Stimulated activated CD8-positive, alpha-beta memory T cell treated with anti-CD3 and anti-CD28 coated beads, Interleukin-12 subunit alpha, Interleukin-12 subunit beta, amount 100 ng/mL, for 24 hours (primary cell): ENCODE measurements at regions not wholly inside any gene's neighbourhood (a gene's known extent, or its start where the extent isn't known, plus 50 kb on each side); places are given as distances from the start of the nearest gene placed in this dataset.
"Not testable (repeated sequence)": the region's sequence is repeated elsewhere in the genome, so short reads cannot be mapped to it uniquely, and the experiment has no call there.

Experiments
- DNase-seq: peaks from one replicate; pipeline ENCODE4 v3.0.0-alpha.2; 2020; ENCODE audit errors: extremely low read depth

GRCh38 chr2:82814146-82814545 is 1644.9 kb downstream of the SUCLG1 start:
- no peak for DNase-seq

- DNase-seq, result no peak
These were observed 1647.1 kb downstream of the SUCLG1 start for GRCh38 chr2:82811946-82812345.

- DNase-seq, result no peak
These were observed 1655.8 kb downstream of the SUCLG1 start for GRCh38 chr2:82803307-82803706.

GRCh38 chr2:82797469-82797868 is 1661.6 kb downstream of the SUCLG1 start:
- DNase-seq, result no peak

DNA sequence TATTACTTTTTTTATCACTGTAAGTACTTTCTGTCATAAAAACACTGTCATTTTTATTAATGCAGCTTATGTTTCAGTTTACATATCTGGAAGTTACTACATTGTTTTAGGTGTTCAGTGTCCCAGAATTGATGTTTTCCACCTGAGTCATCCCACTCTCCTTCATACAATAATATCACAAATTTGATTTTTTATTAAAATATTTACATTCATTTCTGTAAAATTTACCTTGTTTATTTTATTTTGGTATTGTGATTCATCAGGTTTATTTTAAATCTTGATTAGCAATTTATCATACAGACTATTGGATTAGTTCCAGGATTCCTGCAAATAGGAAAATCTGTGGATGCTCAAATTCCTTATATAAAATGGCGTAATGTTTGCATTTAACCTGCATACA is 1662.9 kb downstream of the SUCLG1 start:
- DNase-seq, result no peak

GRCh38 chr2:82795446-82795845 is 1663.6 kb downstream of the SUCLG1 start:
- DNase-seq, result no peak

- DNase-seq, result no peak
These were observed 1665.2 kb downstream of the SUCLG1 start for GRCh38 chr2:82793711-82794435.

DNA sequence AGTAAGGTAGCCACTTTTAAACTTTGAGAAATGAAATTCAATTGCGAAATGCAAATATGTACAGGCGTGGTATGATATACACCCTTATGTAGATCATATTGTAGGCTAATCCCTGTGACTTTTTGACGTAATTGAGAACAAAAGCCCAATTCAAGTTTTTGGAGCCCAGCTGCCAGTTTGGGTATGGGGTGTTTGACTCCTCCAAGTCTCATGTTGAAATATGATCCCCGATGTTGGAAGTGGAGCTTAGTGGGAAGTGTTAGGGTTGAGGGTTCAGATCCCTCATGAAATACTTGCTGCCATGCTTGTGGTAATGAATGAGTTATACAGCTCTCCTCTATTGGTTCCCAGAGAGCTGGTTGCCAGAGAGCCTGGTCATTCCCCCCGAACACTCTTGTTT is 1666.8 kb downstream of the SUCLG1 start:
- no peak for DNase-seq

- no peak for DNase-seq
These were observed 1668.7 kb downstream of the SUCLG1 start for GRCh38 chr2:82790206-82791021.

DNA sequence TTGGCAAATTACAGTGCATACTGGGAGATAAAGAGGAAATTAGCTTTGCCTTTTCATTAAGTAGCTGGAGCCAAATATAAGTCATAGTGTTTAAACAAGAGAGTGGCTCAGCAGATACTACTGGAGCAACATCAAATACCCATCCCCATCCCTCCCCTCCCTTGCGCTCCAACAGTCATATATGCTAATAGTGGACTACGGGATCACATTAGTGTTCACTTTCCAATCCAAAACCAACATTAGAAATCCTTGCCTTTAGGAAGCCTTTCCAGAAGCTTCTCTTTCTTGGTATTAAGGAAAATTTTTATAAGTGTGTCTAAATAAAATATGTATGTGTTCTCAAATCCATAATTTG is 1669.3 kb downstream of the SUCLG1 start:
- no peak for DNase-seq

DNA sequence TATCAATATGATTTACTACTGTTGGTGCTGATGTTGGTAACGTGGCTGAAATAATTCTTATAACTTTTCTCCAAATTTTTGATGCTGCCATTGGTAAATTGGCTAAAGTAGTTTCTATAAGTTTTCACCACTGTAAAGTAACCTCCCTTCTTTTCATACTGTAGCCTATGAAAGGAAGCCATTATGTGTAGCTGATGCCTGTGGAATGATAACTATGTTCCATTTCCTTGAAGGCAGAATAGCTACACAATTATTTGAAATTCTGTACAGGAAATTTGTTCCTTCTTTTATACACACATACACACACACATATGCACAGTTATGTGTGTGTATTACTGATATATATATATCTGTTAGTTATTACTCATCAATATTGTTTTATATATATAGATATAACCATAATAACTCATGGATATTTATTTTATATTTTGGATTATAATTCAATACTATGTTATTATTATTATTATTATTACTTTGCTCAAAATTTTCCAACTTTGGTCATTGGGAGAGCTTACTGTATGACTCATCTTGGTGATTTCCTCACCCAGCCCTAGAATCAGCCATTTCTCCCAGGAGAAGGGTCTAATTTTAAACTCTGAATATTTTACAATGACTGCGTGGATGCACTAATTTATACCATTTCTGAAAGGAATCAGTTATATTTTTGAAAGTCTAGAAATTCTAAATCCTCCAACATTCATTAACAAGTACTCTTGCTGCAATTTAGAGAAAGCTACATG is 1677.7 kb downstream of the SUCLG1 start:
- DNase-seq, result no peak

DNA sequence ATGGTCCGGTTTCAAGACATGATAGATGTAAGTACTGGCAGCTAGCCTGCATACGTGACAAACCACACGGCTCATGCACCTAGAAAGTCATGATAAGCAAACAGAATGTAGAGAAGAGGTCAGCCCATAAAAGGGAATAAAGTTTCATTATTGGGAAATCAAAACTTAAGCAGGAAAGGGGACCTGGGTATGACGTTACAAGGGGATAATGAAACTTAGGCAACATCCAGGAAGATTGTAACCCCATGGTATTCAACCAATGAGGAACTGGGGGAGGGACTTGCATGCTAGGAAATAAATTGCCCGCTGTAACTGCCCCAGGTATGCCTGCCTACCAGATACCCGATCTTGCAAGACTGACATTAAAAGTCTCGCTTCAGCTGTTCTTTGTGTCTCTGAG is 1679.0 kb downstream of the SUCLG1 start:
- DNase-seq, result no peak

- no peak for DNase-seq
These were observed 1706.7 kb downstream of the SUCLG1 start for GRCh38 chr2:82752396-82752795.

- no peak for DNase-seq
These were observed 1710.4 kb downstream of the SUCLG1 start for GRCh38 chr2:82748653-82749052.

- DNase-seq, result no peak
These were observed 1718.6 kb downstream of the SUCLG1 start for GRCh38 chr2:82740527-82740926.

GRCh38 chr2:82737965-82738364 is 1721.1 kb downstream of the SUCLG1 start:
- not testable (repeated sequence) for DNase-seq

- DNase-seq, result no peak
These were observed 1723.7 kb downstream of the SUCLG1 start for GRCh38 chr2:82735336-82735735.

- DNase-seq, result no peak
These were observed 1727.3 kb downstream of the SUCLG1 start for GRCh38 chr2:82731824-82732223.

- no peak for DNase-seq
These were observed 1728.3 kb downstream of the SUCLG1 start for GRCh38 chr2:82730811-82731210.

DNA sequence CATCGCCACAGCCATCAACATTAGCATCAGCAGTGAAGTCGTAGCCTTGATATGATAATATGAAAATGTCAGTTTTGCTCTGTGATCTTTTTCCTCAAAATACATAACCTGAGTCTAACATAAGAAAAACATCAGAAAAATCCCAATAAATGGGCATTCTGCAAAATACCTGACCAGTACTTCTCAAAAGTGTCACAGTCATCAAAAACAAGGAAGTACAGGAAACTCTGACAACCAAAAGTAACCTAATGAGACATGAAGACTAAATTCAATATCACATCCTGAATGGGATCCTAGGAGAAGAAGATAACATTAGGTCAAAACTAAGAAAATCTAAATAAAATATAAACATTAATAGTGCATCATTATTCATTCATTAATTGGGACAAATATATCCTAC is 1731.0 kb downstream of the SUCLG1 start:
- no peak for DNase-seq

- no peak for DNase-seq
These were observed 1750.4 kb downstream of the SUCLG1 start for GRCh38 chr2:82708681-82709080.

GRCh38 chr2:82697231-82697630 is 1761.8 kb downstream of the SUCLG1 start:
- no peak for DNase-seq

DNA sequence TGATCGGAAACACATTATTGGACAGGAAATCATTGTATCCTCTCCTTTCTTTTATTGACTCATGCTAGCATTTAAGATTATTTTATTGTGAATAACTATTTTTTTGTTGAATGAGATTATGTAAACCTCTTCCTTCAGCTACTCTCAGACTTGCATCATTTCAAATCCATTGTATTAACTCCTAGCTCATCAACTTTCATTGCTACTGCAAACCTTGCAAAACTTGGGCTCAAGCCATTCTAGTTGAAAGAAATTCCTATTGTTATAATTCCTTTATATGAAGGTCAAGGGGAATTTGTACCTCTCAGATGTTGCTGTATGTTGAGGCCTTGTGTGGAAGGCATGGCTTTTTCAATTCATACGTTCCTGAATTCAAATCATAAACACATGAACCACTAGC is 1764.6 kb downstream of the SUCLG1 start:
- DNase-seq, result no peak
